HL-60/S4 treated with retinoic acid at 250 ng/mL for 4 days and 3 days (cell line): ENCODE measurements at regions not wholly inside any gene's neighbourhood (a gene's known extent, or its start where the extent isn't known, plus 50 kb on each side); places are given as distances from the start of the nearest gene placed in this dataset.
"Not testable (repeated sequence)": the region's sequence is repeated elsewhere in the genome, so short reads cannot be mapped to it uniquely, and the experiment has no call there.

ENCODE experiments used
- in situ Hi-C: fragments of 300-500 bp; cut with MboI; formaldehyde crosslinking; loops from 2 replicates; pipeline ENCODE4 v1.7.0; 2022; ENCODE audit warnings: low sequenced_read_pairs

- in situ Hi-C loops = no loop called here
These were observed 481.8 kb downstream of the USP25 start for GRCh38 chr21:16211339-16212303.

GRCh38 chr21:16213518-16213917 lies 483.7 kb downstream of the USP25 start:
- in situ Hi-C loops = no loop called here

GRCh38 chr21:16215193-16215592 lies 485.4 kb downstream of the USP25 start:
- in situ Hi-C loops = no loop called here

- in situ Hi-C loops = no loop called here
These were observed 485.9 kb downstream of the USP25 start for GRCh38 chr21:16215663-16216183.

- in situ Hi-C loops = no loop called here
These were observed 486.6 kb downstream of the USP25 start for GRCh38 chr21:16216288-16216962.

- in situ Hi-C loops = no loop called here
These were observed 489.0 kb downstream of the USP25 start for GRCh38 chr21:16218682-16219343.

- in situ Hi-C loops = not testable (repeated sequence)
These were observed 495.0 kb downstream of the USP25 start for GRCh38 chr21:16224756-16225155.

GRCh38 chr21:16239659-16240265 lies 510.0 kb downstream of the USP25 start:
- in situ Hi-C loops = no loop called here

GRCh38 chr21:16241016-16241415 lies 511.2 kb downstream of the USP25 start:
- in situ Hi-C loops = no loop called here

GRCh38 chr21:16241479-16241963 lies 511.7 kb downstream of the USP25 start:
- in situ Hi-C loops = no loop called here

- in situ Hi-C loops = no loop called here
These were observed 513.6 kb downstream of the USP25 start for GRCh38 chr21:16243396-16243795.

- in situ Hi-C loops = no loop called here
These were observed 518.9 kb downstream of the USP25 start for GRCh38 chr21:16248705-16249104.

GRCh38 chr21:16250273-16250672 lies 520.5 kb downstream of the USP25 start:
- in situ Hi-C loops = no loop called here

GRCh38 chr21:16258844-16259611 lies 529.2 kb downstream of the USP25 start:
- in situ Hi-C loops = no loop called here

- in situ Hi-C loops = no loop called here
These were observed 532.3 kb downstream of the USP25 start for GRCh38 chr21:16262091-16262490.

- in situ Hi-C loops = no loop called here
These were observed 534.5 kb downstream of the USP25 start for GRCh38 chr21:16264319-16264718.

- in situ Hi-C loops = no loop called here
These were observed 539.7 kb downstream of the USP25 start for GRCh38 chr21:16269476-16269875.

- in situ Hi-C loops = no loop called here
These were observed 550.2 kb downstream of the USP25 start for GRCh38 chr21:16279731-16280581.

GRCh38 chr21:16280686-16281091 lies 550.9 kb downstream of the USP25 start:
- in situ Hi-C loops = no loop called here
